UCSD-AML1 (cell line): ENCODE measurements at regions not wholly inside any gene's neighbourhood (a gene's known extent, or its start where the extent isn't known, plus 50 kb on each side); places are given as distances from the start of the nearest gene placed in this dataset.
"Not testable (repeated sequence)": the region's sequence is repeated elsewhere in the genome, so short reads cannot be mapped to it uniquely, and the experiment has no call there.

Source experiments
- DNase-seq: peaks from one replicate; lab custom pipeline; 2025; ENCODE audit not compliant: unreplicated experiment; lab: John Stamatoyannopoulos, UW

GRCh38 chr1:209202321-209202720, 381.2 kb upstream of the CAMK1G start:
- DNase-seq = not testable (repeated sequence)

- DNase-seq = no peak
These were observed 380.5 kb upstream of the CAMK1G start for GRCh38 chr1:209202830-209203532.

GRCh38 chr1:209203533-209203895, 380.0 kb upstream of the CAMK1G start:
- no peak for DNase-seq

GRCh38 chr1:209205039-209205438, 378.5 kb upstream of the CAMK1G start:
- no peak for DNase-seq

- no peak for DNase-seq
These were observed 376.3 kb upstream of the CAMK1G start for GRCh38 chr1:209207126-209207700.

GRCh38 chr1:209207701-209208286, 375.7 kb upstream of the CAMK1G start:
- DNase-seq = peak; percentile 18

- DNase-seq = no peak
These were observed 374.9 kb upstream of the CAMK1G start for GRCh38 chr1:209208648-209209047.

- no peak for DNase-seq
These were observed 369.5 kb upstream of the CAMK1G start for GRCh38 chr1:209213989-209214388.

- DNase-seq = no peak
These were observed 367.7 kb upstream of the CAMK1G start for GRCh38 chr1:209215826-209216225.

GRCh38 chr1:209218113-209218512, 365.4 kb upstream of the CAMK1G start:
- no peak for DNase-seq

GRCh38 chr1:209218981-209219380, 364.5 kb upstream of the CAMK1G start:
- no peak for DNase-seq

GRCh38 chr1:209219791-209220524, 363.6 kb upstream of the CAMK1G start:
- DNase-seq = no peak

GRCh38 chr1:209222826-209223225, 360.7 kb upstream of the CAMK1G start:
- DNase-seq = no peak

- no peak for DNase-seq
These were observed 359.7 kb upstream of the CAMK1G start for GRCh38 chr1:209223791-209224190.

- DNase-seq = no peak
These were observed 358.6 kb upstream of the CAMK1G start for GRCh38 chr1:209224886-209225285.

GRCh38 chr1:209227171-209227570, 356.3 kb upstream of the CAMK1G start:
- no peak for DNase-seq

- DNase-seq = no peak
These were observed 355.6 kb upstream of the CAMK1G start for GRCh38 chr1:209227941-209228340.

GRCh38 chr1:209229494-209230061, 353.9 kb upstream of the CAMK1G start:
- DNase-seq = no peak

GRCh38 chr1:209230314-209230713, 353.2 kb upstream of the CAMK1G start:
- no peak for DNase-seq

GRCh38 chr1:209231476-209232156, 351.9 kb upstream of the CAMK1G start:
- no peak for DNase-seq

- no peak for DNase-seq
These were observed 351.3 kb upstream of the CAMK1G start for GRCh38 chr1:209232197-209232596.
